ENCODE measurements at regions not wholly inside any gene's neighbourhood (a gene's known extent, or its start where the extent isn't known, plus 50 kb on each side); places are given as distances from the start of the nearest gene placed in this dataset.

DNA sequence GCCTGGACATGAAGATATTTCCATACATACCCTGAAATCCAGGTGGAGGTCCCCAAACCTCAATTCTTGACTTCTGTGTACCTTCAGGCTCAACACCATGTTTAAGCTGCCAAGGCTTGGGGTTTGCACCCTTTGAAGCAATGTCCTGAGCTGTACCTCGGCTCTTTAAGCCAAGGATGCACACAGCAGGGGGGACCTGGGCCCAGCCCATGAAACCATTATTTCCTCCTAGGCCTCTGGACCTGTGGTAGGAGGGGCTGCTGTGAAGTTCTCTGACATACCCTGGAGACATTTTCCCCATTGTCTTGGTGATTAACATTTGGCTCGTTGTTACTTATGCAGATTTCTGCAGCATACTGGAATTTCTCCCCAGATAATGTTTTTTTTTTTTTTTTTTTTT, 184.3 kb upstream of the RGS18 start:
- Histone ChIP-seq H3K36me3 (ENCODE audit: control insufficient read depth, insufficient read depth, low read length) (no peaks in the 10 kb centered on the region), H3K27me3 (ENCODE audit: control insufficient read depth, insufficient read depth, low read length) (no peaks in the 10 kb centered on the region), H3K4me3 (ENCODE audit: low read length) (no peak overlapping the region), H3K27ac (ENCODE audit: low read length) (no peak overlapping the region), H3K9me3 (replicated peaks; ENCODE audit: control insufficient read depth, low read depth, low read length) (peaks cover 2% of the 10 kb centered on the region), H3K4me1 (ENCODE audit: control insufficient read depth, insufficient read depth, low read length) (no peaks in the 10 kb centered on the region)
- WGBS (ENCODE audit: insufficient coverage), result 60% methylated on average over 1 of the region's 2 CpGs
- DNase-seq, result no peak

DNA sequence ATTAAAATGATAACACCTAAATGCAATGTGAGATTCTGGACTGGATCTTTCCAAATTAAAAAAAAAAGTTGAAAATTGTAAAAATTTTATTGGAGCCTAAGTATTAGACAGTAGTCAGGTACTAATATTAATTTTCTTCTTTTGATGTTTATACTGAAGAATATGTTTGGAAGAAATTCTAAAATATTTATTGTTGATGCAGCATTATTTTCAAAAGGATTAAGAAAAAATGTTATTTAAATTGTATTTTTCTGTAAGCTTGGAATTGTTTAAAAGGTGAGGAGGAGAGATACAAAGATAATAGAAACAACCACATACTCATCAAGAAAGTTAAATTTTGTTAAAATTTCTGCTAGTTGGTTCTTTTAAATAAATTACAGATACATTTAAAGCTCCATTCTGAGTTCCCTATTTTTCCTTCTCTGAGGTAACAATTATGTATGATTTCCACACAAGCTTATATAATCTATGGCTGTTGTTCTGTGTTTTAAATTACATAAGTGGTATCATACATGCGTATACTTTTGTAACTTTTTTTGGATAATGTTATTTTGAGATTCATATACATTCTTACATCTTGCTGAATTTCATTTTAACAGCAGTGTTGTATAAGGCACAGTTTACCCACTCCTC, 180.3 kb upstream of the RGS18 start:
- Histone ChIP-seq H3K36me3 (ENCODE audit: control insufficient read depth, insufficient read depth, low read length) (no peaks in the 10 kb centered on the region), H3K4me1 (ENCODE audit: control insufficient read depth, insufficient read depth, low read length) (no peaks in the 10 kb centered on the region), H3K4me3 (ENCODE audit: low read length) (no peak overlapping the region), H3K27me3 (ENCODE audit: control insufficient read depth, insufficient read depth, low read length) (no peaks in the 10 kb centered on the region), H3K9me3 (replicated peaks; ENCODE audit: control insufficient read depth, low read depth, low read length) (peaks cover 6% of the 10 kb centered on the region), H3K27ac (ENCODE audit: low read length) (no peak overlapping the region)
- DNase-seq, result no peak
- no CpG with 5 or more reads among the region's 1 CpG for WGBS (ENCODE audit: insufficient coverage)

DNA sequence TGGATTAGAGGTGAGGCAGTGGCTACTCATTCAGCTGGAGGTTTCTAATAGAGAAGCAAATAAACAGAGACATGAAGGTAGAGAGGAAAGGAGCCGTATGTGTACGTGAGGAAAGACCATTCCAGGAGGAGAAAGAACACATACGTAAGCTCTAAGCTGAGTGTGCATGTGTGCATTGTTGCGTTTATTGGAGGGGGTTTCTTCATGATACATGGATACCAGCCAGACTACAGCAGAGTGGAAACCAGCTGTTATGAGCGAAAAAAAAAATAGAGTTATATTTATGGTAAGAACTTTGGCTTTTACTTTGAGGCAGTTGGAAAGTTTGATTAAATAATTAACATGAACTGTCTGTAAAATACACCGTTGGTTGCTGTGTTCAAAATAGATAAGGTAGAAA, 173.4 kb upstream of the RGS18 start:
- Histone ChIP-seq H3K9me3 (replicated peaks; ENCODE audit: control insufficient read depth, low read depth, low read length) (peaks cover 5% of the 10 kb centered on the region), H3K4me1 (ENCODE audit: control insufficient read depth, insufficient read depth, low read length) (no peaks in the 10 kb centered on the region), H3K4me3 (ENCODE audit: low read length) (no peak overlapping the region), H3K36me3 (ENCODE audit: control insufficient read depth, insufficient read depth, low read length) (no peaks in the 10 kb centered on the region), H3K27me3 (ENCODE audit: control insufficient read depth, insufficient read depth, low read length) (no peaks in the 10 kb centered on the region), H3K27ac (ENCODE audit: low read length) (no peak overlapping the region)
- DNase-seq, result peak; percentile 17
- 60% methylated on average over 4 of the region's 6 CpGs for WGBS (ENCODE audit: insufficient coverage)

DNA sequence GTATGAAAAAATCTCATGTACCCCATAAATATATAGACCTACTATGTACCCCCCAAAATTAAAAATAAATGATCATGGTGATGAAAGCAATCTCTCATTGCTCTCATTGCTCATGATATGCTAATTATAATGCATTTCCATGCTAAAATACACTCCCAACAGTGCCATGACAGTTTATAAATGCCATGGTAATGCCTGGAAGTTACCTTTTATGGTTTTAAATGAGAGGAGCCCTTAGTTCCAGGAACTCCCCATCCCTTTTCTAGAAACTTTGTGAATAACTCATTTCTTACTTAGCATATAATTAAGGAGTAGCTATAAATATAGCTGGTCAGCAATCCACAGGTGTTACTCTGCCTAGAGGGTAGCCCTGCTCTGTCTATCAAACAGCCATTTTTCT, 166.1 kb upstream of the RGS18 start:
- Histone ChIP-seq H3K36me3 (ENCODE audit: control insufficient read depth, insufficient read depth, low read length) (no peaks in the 10 kb centered on the region), H3K4me3 (ENCODE audit: low read length) (no peak overlapping the region)

DNA sequence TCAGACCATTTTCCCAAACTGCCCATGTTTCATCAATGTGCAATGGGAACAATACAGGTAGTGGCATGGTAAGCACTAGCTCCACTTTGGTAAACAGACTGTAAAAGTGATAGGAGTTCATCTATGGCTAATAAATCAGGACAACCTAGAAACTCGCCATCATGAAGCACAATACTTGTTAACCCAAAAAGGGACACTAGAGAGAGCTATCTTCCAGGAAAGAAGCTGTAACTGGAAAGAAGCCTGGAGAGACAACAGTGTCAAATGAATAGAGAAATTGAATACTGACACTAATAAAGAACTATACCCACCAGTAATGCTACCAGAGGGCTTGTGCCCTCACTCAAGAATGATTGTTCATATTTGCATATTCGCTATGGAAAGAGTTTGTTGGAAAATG, 164.7 kb upstream of the RGS18 start:
- Histone ChIP-seq H3K4me3 (ENCODE audit: low read length) (no peak overlapping the region), H3K36me3 (ENCODE audit: control insufficient read depth, insufficient read depth, low read length) (no peaks in the 10 kb centered on the region), H3K9me3 (replicated peaks; ENCODE audit: control insufficient read depth, low read depth, low read length) (no peaks in the 10 kb centered on the region), H3K27ac (ENCODE audit: low read length) (no peak overlapping the region), H3K4me1 (ENCODE audit: control insufficient read depth, insufficient read depth, low read length) (no peaks in the 10 kb centered on the region), H3K27me3 (ENCODE audit: control insufficient read depth, insufficient read depth, low read length) (no peaks in the 10 kb centered on the region)
- peak; percentile 11 for DNase-seq
- no CpG with 5 or more reads among the region's 2 CpGs for WGBS (ENCODE audit: insufficient coverage)

More for the DNA sequence above, 166.1 kb upstream of the RGS18 start:
- no peak overlapping the region for H3K27ac ChIP-seq (ENCODE audit: low read length)
- H3K27me3 ChIP-seq (ENCODE audit: control insufficient read depth, insufficient read depth, low read length), result no peaks in the 10 kb centered on the region
- no peak for DNase-seq
- no peaks in the 10 kb centered on the region for H3K4me1 ChIP-seq (ENCODE audit: control insufficient read depth, insufficient read depth, low read length)
- H3K9me3 ChIP-seq (replicated peaks; ENCODE audit: control insufficient read depth, low read depth, low read length), result no peaks in the 10 kb centered on the region

DNA sequence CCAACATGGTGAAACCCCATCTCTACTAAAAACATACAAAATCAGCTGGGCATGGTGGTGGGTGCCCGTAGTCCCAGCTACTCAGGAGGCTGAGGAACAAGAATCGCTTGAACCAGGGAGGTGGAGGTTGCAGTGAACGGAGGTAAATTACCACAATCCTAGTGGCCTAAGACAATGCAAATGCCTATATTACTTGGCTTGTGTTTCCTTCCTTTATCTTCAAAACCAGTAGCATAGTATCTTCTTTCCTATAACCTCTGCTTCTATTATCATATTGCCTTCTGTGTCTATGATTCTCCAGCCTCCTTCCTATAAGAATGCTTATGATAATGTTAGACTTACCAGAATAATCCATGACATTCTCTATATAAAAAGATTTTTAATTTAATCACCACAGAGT, 156.2 kb upstream of the RGS18 start:
- no peaks in the 10 kb centered on the region for H3K9me3 ChIP-seq (replicated peaks; ENCODE audit: control insufficient read depth, low read depth, low read length)
- no peak overlapping the region for H3K27ac ChIP-seq (ENCODE audit: low read length)
- no peaks in the 10 kb centered on the region for H3K36me3 ChIP-seq (ENCODE audit: control insufficient read depth, insufficient read depth, low read length)
- no peak for DNase-seq
- no peaks in the 10 kb centered on the region for H3K27me3 ChIP-seq (ENCODE audit: control insufficient read depth, insufficient read depth, low read length)
- WGBS (ENCODE audit: insufficient coverage), result 90% methylated on average over 2 of the region's 3 CpGs
- H3K4me1 ChIP-seq (ENCODE audit: control insufficient read depth, insufficient read depth, low read length), result no peaks in the 10 kb centered on the region
- no peak overlapping the region for H3K4me3 ChIP-seq (ENCODE audit: low read length)

DNA sequence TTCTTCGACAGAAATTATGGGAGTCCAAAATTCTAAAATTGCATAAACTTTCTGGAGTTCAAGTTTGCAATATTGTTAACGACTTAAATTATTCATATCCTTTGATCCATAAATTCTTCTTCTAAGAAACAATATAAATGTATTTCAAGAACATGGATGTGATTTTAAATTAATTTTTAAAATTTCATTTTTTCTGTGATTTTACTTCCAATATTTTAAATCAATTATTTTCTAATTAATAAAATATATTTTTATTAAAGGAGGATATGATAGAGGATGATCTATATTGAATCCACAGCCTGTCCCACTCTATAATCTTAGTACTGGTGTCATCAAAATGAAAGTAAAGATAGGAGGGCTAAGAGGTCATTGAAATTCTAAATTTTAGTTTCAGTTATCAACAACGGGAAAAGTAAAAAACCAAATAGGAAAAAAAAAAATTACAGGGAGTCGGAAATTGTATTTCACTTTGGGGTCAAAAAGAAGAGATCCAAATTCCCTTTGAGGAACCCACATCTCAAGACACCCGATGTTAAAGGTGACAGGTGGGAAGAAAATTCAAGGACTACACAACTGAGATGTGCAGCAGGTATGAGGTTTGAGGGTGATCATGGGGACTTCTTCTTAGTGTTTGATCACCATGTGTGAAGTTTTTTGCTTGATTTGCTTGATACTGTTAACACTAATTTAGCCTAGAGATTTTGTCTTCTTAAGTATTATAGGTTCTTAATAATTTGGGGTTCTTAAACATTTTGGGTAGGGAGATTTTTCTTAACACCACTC, 154.8 kb upstream of the RGS18 start:
- no peaks in the 10 kb centered on the region for H3K36me3 ChIP-seq (ENCODE audit: control insufficient read depth, insufficient read depth, low read length)
- H3K9me3 ChIP-seq (replicated peaks; ENCODE audit: control insufficient read depth, low read depth, low read length), result no peaks in the 10 kb centered on the region
- no peak for DNase-seq
- no peak overlapping the region for H3K4me3 ChIP-seq (ENCODE audit: low read length)
- H3K27me3 ChIP-seq (ENCODE audit: control insufficient read depth, insufficient read depth, low read length), result no peaks in the 10 kb centered on the region
- H3K4me1 ChIP-seq (ENCODE audit: control insufficient read depth, insufficient read depth, low read length), result no peaks in the 10 kb centered on the region
- no CpG with 5 or more reads among the region's 5 CpGs for WGBS (ENCODE audit: insufficient coverage)
- H3K27ac ChIP-seq (ENCODE audit: low read length), result no peak overlapping the region

DNA sequence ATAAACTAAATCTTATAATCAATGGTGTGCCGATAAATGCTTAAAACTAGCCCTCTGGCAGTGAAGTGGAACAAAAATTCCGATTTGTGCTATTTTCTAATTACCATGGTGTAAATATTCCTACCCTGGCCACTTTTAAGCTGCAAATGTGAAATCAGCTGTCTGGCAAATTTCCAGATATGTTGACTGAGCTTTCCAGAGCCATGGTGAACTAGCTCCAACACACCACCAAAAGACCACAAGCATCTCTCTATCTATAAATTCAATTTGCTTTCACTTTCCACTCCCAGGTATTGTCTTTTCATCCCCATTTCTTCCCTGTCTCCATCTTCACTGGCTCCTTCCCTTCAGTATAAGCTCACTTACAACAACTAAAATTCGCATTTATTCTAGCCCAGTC, 152.3 kb upstream of the RGS18 start:
- no peaks in the 10 kb centered on the region for H3K27me3 ChIP-seq (ENCODE audit: control insufficient read depth, insufficient read depth, low read length)
- H3K36me3 ChIP-seq (ENCODE audit: control insufficient read depth, insufficient read depth, low read length), result no peaks in the 10 kb centered on the region
- no peak overlapping the region for H3K27ac ChIP-seq (ENCODE audit: low read length)
- no peaks in the 10 kb centered on the region for H3K9me3 ChIP-seq (replicated peaks; ENCODE audit: control insufficient read depth, low read depth, low read length)
- DNase-seq, result peak; percentile 2
- H3K4me1 ChIP-seq (ENCODE audit: control insufficient read depth, insufficient read depth, low read length), result no peaks in the 10 kb centered on the region
- H3K4me3 ChIP-seq (ENCODE audit: low read length), result no peak overlapping the region
- 80% methylated on average over 1 of the region's 3 CpGs for WGBS (ENCODE audit: insufficient coverage)

DNA sequence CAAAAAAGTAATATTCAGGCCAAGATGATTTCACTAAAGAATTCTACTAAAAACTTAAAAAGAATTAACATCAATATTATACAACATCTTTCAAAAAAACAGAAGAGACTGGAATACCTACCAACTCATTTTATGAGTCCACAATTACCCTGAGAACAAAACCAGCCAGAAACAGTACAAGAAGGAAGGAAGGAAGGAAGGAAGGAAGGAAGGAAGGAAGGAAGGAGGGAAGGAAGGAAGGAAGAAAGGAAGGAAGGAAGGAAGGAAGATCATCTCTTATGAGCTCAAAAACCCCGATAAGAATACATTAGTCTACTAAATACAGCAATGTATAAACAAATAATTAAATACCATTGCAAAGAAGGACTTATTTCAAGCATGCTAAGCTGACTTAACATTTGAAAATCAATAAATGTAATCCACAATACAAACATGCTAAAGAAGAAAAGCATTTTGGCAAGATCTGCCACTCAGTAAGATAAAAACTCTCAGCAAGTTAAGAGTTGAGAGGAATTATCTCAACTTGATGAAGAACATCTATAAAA, 149.9 kb upstream of the RGS18 start:
- H3K27me3 ChIP-seq (ENCODE audit: control insufficient read depth, insufficient read depth, low read length), result no peaks in the 10 kb centered on the region
- H3K4me3 ChIP-seq (ENCODE audit: low read length), result no peak overlapping the region
- no peaks in the 10 kb centered on the region for H3K36me3 ChIP-seq (ENCODE audit: control insufficient read depth, insufficient read depth, low read length)
- H3K9me3 ChIP-seq (replicated peaks; ENCODE audit: control insufficient read depth, low read depth, low read length), result no peaks in the 10 kb centered on the region
- WGBS (ENCODE audit: insufficient coverage), result no CpG with 5 or more reads among the region's 1 CpG
- no peaks in the 10 kb centered on the region for H3K4me1 ChIP-seq (ENCODE audit: control insufficient read depth, insufficient read depth, low read length)
- H3K27ac ChIP-seq (ENCODE audit: low read length), result no peak overlapping the region
- no peak for DNase-seq

DNA sequence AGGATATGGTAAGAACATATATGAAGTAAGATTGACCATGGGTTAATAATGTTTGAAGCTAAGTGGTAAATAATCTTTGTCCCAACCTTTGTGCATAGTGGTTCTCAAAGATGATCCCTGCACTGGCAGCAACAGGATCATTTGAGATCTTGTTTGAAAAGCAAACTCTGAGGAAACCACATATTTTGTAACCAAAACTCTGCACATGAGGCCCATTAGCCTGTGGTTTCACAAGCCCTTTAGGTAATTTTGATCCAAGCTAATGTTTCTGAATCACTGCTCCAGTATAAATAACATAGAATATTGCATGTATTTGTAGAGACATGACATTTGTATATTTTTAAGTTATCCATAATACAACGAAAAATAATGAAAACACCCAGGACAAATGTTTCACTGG, 147.9 kb upstream of the RGS18 start:
- no CpG with 5 or more reads among the region's 1 CpG for WGBS (ENCODE audit: insufficient coverage)
- Histone ChIP-seq H3K9me3 (replicated peaks; ENCODE audit: control insufficient read depth, low read depth, low read length) (no peaks in the 10 kb centered on the region), H3K27ac (ENCODE audit: low read length) (no peak overlapping the region), H3K4me1 (ENCODE audit: control insufficient read depth, insufficient read depth, low read length) (no peaks in the 10 kb centered on the region), H3K36me3 (ENCODE audit: control insufficient read depth, insufficient read depth, low read length) (no peaks in the 10 kb centered on the region), H3K27me3 (ENCODE audit: control insufficient read depth, insufficient read depth, low read length) (no peaks in the 10 kb centered on the region), H3K4me3 (ENCODE audit: low read length) (no peak overlapping the region)
- no peak for DNase-seq
